ENCODE measurements at regions not wholly inside any gene's neighbourhood (a gene's known extent, or its start where the extent isn't known, plus 50 kb on each side); places are given as distances from the start of the nearest gene placed in this dataset.

DNA sequence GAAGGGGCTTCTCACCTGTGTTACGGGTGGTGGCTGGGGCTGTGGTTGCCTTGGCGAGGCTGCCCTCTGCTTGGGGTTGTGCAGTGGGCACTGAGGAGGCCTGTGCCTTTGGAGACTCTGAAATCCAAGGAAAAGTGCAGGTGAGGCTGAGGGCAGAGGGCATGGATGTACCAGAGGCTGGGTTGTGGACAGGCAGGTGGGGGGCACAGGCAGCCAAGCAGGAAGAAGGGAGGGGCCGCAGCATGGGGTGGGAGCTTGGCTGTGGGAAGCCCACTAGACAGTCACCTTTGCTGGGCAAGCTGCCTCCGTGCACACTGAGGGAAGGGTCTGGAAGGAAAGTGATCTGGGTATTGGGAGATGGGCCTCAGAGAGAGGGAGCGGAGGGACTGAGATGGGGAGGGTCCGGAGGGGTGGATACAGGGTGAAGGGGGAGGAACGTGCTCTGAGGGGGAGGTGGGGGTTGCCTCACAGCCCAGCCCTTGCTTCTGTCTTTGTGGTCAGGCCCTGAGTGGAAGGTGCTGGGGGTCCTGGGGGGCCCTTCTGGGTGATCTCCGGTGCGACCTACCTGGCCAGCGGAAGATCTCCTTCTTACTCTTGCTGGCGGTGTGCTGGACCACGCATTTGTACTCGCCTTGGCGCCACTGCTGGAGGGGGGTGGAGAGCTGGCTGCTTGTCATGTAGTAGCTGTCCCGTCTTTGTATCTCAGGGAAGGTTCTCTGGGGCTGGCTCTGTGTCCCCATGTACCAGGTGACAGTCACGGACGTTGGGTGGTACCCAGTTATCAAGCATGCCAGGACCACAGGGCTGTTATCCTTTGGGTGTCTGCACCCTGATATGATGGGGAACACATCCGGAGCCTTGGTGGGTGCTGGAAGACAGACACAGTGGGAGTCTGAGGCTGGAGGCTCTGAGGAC is 318.7 kb downstream of the TMEM121 start:
- intact Hi-C loops (cut with micrococcal nuclease; ENCODE audit: unreplicated experiment), result no loop called here
- DNase-seq (ENCODE audit: low spot score), result no peak
- Histone ChIP-seq H3K27ac (ENCODE audit: low read depth, low read length, poor library complexity, severe bottlenecking) (no peak overlapping the region), H3K9me3 (ENCODE audit: low read depth, low read length, poor library complexity, severe bottlenecking) (no peaks in the 10 kb centered on the region), H3K27me3 (replicated peaks; ENCODE audit: insufficient read depth, low read depth, low read length, poor library complexity) (peaks cover 29% of the 10 kb centered on the region), H3K4me3 (ENCODE audit: low read depth, low read length, poor library complexity, severe bottlenecking) (no peak overlapping the region), H3K4me1 (ENCODE audit: insufficient read depth, low read length, poor library complexity, severe bottlenecking) (no peaks in the 10 kb centered on the region), H3K36me3 (ENCODE audit: insufficient read depth, low read length, poor library complexity, severe bottlenecking) (no peaks in the 10 kb centered on the region)
- CTCF ChIA-PET, result no interaction called here
- BruUV-seq (replicated peaks), result no TSS peak
- no peak for TF ChIP-seq EZH2 (IDR thresholded peaks at IDR 0.05; ENCODE audit: borderline replicate concordance, low read depth, low read length, poor library complexity, severe bottlenecking)
- TF ChIP-seq, protein P1, sequence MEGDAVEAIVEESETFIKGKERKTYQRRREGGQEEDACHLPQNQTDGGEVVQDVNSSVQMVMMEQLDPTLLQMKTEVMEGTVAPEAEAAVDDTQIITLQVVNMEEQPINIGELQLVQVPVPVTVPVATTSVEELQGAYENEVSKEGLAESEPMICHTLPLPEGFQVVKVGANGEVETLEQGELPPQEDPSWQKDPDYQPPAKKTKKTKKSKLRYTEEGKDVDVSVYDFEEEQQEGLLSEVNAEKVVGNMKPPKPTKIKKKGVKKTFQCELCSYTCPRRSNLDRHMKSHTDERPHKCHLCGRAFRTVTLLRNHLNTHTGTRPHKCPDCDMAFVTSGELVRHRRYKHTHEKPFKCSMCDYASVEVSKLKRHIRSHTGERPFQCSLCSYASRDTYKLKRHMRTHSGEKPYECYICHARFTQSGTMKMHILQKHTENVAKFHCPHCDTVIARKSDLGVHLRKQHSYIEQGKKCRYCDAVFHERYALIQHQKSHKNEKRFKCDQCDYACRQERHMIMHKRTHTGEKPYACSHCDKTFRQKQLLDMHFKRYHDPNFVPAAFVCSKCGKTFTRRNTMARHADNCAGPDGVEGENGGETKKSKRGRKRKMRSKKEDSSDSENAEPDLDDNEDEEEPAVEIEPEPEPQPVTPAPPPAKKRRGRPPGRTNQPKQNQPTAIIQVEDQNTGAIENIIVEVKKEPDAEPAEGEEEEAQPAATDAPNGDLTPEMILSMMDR (conservative IDR thresholded peaks at IDR 0.05; ENCODE audit: low read depth, low read length), result no peak
- POLR2A ChIA-PET (ENCODE audit: low non-redundant PET), result no interaction called here

DNA sequence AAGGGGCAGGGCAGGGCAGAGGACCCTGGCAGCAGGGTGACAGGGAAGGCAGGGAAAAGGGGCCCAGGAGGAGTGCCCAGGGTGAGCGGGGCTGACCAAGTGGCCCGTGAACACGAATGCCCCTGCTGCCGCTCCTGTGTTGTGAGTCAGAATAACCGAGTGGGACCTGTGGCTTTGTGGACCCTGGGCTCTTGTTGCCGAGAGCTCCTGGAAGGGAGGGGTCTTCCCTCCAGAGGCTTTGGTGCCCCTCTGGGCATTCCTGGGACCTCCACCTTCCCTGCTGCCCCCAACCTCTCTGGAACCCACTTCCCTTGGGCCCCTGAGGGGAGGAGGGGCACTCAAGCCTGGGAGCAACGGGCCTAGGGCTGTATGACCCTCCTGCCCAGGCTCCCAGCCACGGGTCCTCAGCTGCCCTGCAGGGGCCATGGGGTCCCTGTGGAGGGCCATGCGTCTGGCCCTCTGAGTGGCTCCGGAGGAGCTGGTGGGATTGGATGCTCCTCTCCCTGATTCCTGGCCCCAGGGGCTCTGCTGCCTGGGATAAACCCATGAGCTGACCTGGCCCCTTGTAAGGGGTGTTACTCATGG is 319.4 kb downstream of the TMEM121 start:
- Histone ChIP-seq H3K4me1 (ENCODE audit: insufficient read depth, low read length, poor library complexity, severe bottlenecking) (no peaks in the 10 kb centered on the region), H3K9me3 (ENCODE audit: low read depth, low read length, poor library complexity, severe bottlenecking) (no peaks in the 10 kb centered on the region), H3K27ac (ENCODE audit: low read depth, low read length, poor library complexity, severe bottlenecking) (no peak overlapping the region), H3K4me3 (ENCODE audit: low read depth, low read length, poor library complexity, severe bottlenecking) (no peak overlapping the region), H3K36me3 (ENCODE audit: insufficient read depth, low read length, poor library complexity, severe bottlenecking) (no peaks in the 10 kb centered on the region), H3K27me3 (replicated peaks; ENCODE audit: insufficient read depth, low read depth, low read length, poor library complexity) (peaks cover 30% of the 10 kb centered on the region)
- TF ChIP-seq, protein P1 (conservative IDR thresholded peaks at IDR 0.05; ENCODE audit: low read depth, low read length), result no peak
- no peak for TF ChIP-seq EZH2 (IDR thresholded peaks at IDR 0.05; ENCODE audit: borderline replicate concordance, low read depth, low read length, poor library complexity, severe bottlenecking)
- no peak for DNase-seq (ENCODE audit: low spot score)
- no TSS peak for BruUV-seq (replicated peaks)
- ChIA-PET POLR2A (ENCODE audit: low non-redundant PET) (no interaction called here), CTCF (no interaction called here)
- intact Hi-C loops (cut with micrococcal nuclease; ENCODE audit: unreplicated experiment), result no loop called here

DNA sequence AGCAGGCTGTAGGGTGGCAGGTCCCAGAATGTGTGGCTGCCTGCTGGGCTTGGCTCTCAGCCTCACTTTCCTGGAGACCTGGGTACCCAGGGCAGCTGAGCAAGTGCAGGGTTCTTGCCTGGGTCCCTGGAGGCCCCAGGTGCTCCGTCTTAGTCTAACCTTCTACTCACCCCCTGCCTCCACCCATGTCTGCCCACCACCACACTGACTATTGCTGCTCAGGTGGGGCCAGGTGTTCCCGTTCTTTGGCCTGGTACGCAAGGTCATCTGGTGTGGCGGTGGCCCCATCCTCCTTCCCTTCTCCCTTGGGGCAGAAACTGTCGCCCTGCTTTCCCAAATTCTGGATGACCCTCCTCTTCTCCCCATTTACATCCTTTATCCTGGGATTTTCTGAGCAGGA is 319.9 kb downstream of the TMEM121 start:
- H3K27me3 ChIP-seq (replicated peaks; ENCODE audit: insufficient read depth, low read depth, low read length, poor library complexity), result peaks cover 30% of the 10 kb centered on the region
- H3K4me3 ChIP-seq (ENCODE audit: low read depth, low read length, poor library complexity, severe bottlenecking), result no peak overlapping the region
- no TSS peak for BruUV-seq (replicated peaks)
- no peak for TF ChIP-seq EZH2 (IDR thresholded peaks at IDR 0.05; ENCODE audit: borderline replicate concordance, low read depth, low read length, poor library complexity, severe bottlenecking)
- TF ChIP-seq, protein P1 (conservative IDR thresholded peaks at IDR 0.05; ENCODE audit: low read depth, low read length), result no peak
- no peak for DNase-seq (ENCODE audit: low spot score)
- no peaks in the 10 kb centered on the region for H3K36me3 ChIP-seq (ENCODE audit: insufficient read depth, low read length, poor library complexity, severe bottlenecking)
- H3K4me1 ChIP-seq (ENCODE audit: insufficient read depth, low read length, poor library complexity, severe bottlenecking), result no peaks in the 10 kb centered on the region
- CTCF ChIA-PET, result no interaction called here
- intact Hi-C loops (cut with micrococcal nuclease; ENCODE audit: unreplicated experiment), result no loop called here
- no peaks in the 10 kb centered on the region for H3K9me3 ChIP-seq (ENCODE audit: low read depth, low read length, poor library complexity, severe bottlenecking)
- H3K27ac ChIP-seq (ENCODE audit: low read depth, low read length, poor library complexity, severe bottlenecking), result no peak overlapping the region
- POLR2A ChIA-PET (ENCODE audit: low non-redundant PET), result no interaction called here
